NB4 (cell line): ENCODE measurements at regions not wholly inside any gene's neighbourhood (a gene's known extent, or its start where the extent isn't known, plus 50 kb on each side); places are given as distances from the start of the nearest gene placed in this dataset.

Experiments used
- DNase-seq: peaks from one replicate; pipeline ENCODE4 v3.0.0; 2010; ENCODE audit warnings: low read depth
- H3K4me3 ChIP-seq: one replicate; pipeline ENCODE4 v1.5.1; 2011; ENCODE audit warnings: mild to moderate bottlenecking, low read depth, low read length, moderate library complexity
- CTCF ChIP-seq: IDR thresholded peaks from one replicate; pipeline ENCODE4 v1.5.1; 2012; ENCODE audit warnings: low read depth, low read length
- MYC ChIP-seq: IDR thresholded peaks from 2 replicates; pipeline ENCODE4 v1.6.1; 2011; ENCODE audit warnings: low read depth, low read length
- POLR2A ChIP-seq: IDR thresholded peaks from 2 replicates; pipeline ENCODE4 v1.6.1; 2011; ENCODE audit warnings: mild to moderate bottlenecking; ENCODE audit not compliant: insufficient read length; ENCODE audit errors: extremely low read depth
- TF ChIP-seq, protein P1 (sequence below): IDR thresholded peaks from 2 replicates; pipeline ENCODE4 v1.6.1; 2011; ENCODE audit warnings: low read depth, low read length

DNA sequence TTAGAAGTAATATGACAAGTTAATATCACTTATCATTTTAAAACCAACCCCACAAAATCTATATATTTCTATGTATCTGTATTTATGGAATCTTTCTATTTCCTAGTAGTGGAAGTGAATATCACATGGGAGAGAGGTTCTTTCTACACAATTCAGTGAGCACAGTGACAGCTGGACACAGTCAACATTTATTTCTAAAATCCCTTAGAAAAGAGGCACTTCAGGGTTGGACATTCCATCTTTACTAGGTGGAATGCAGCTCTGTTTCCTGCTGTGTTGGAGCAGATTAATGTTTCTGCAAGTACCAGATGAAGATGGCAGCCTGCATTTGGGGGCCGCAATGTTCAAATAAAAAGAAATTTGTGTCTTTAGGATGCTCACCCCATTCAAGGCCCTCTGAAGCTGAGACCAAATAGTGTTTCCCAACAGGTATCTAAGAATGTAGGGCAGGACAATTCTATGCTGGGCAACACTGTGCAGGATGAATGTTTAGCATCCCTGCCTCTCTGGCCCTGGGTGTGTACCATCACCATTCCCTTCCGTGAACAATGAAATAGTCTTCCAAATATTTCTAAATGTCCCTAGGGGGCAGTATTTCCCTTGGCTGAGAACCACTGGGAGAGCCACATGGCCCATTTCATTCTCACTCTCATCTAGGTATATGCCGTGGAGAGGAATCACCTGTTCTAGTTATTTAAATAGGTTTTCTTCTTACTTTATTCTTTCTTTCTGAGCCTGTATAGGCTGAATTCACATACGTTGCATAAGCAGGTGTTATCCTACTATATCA is 394.8 kb downstream of the PRDM2 start:
- TF ChIP-seq POLR2A (no peak), MYC (0 out of 2 replicates have a peak, but pooled peaks have one; percentile 40), CTCF (peak; percentile 22)
- TF ChIP-seq, protein P1, sequence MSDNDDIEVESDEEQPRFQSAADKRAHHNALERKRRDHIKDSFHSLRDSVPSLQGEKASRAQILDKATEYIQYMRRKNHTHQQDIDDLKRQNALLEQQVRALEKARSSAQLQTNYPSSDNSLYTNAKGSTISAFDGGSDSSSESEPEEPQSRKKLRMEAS, result no peak
- no peak overlapping the region for H3K4me3 ChIP-seq
- DNase-seq, result peak; percentile 32

DNA sequence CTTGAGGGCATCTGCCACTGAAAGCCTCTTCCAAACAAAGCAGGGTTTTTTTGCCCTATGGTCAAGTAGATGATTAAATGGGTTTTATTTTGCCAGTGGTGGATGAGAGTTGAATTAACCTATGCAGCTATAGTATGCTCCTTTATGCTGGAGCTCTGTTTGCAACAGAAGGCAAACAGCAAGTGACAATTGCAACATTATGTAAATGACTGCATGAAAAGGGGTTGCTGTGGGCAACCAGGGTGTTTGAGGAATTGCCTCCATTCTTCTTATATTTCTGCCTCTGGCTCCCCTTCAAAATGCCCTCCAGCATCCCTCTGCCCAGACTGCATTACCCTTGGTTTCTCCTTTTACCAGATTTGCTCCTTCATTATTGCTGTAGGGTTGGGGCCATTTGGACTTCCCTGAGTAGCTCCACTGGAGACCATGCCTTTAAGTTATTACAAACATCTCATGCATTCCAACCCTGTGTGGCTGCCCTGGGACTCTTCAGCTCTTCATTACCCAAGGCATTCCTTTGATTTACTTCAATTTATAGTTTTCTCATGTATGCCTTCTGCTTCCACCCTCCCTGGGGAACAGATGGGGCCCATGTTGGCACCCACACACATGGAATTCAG is 398.4 kb downstream of the PRDM2 start:
- TF ChIP-seq CTCF, result no peak
- TF ChIP-seq, protein P1, result no peak
- TF ChIP-seq POLR2A, result no peak
- no peak for TF ChIP-seq MYC
- no peak overlapping the region for H3K4me3 ChIP-seq

GRCh38 chr1:14100444-14100843 is 400.5 kb downstream of the PRDM2 start:
- H3K4me3 ChIP-seq, result no peak overlapping the region
- DNase-seq, result no peak

More for the DNA sequence above, 398.4 kb downstream of the PRDM2 start:
- no peak for DNase-seq

GRCh38 chr1:14100919-14101318 is 400.9 kb downstream of the PRDM2 start:
- no peak overlapping the region for H3K4me3 ChIP-seq
- no peak for TF ChIP-seq MYC
- DNase-seq, result no peak

More at GRCh38 chr1:14100444-14100843, 400.5 kb downstream of the PRDM2 start:
- TF ChIP-seq POLR2A (no peak), MYC (no peak), CTCF (no peak)
- TF ChIP-seq, protein P1, result no peak

DNA sequence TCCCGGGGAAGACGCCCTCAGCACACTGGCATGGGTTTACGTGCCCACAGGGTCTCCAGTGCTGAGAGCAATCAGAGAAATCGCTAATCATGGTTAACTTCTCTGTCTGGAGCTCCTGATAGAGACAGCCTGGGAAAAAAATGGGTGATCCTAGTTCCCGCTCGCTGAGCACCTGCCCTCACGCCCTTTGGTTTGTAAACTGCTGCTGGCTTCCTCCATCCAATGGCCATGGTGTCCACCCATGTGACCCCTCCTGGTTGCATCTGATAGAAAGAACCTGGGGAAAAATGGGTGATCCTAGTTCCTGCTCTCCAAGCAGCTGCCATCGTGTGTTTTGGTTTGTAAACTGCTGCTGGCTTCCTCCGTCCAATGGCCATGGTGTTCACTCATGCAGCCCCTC is 402.2 kb downstream of the PRDM2 start:
- no peak for DNase-seq
- no peak overlapping the region for H3K4me3 ChIP-seq
- no peak for TF ChIP-seq POLR2A
- no peak for TF ChIP-seq MYC
- TF ChIP-seq, protein P1, result no peak
- TF ChIP-seq CTCF, result no peak

DNA sequence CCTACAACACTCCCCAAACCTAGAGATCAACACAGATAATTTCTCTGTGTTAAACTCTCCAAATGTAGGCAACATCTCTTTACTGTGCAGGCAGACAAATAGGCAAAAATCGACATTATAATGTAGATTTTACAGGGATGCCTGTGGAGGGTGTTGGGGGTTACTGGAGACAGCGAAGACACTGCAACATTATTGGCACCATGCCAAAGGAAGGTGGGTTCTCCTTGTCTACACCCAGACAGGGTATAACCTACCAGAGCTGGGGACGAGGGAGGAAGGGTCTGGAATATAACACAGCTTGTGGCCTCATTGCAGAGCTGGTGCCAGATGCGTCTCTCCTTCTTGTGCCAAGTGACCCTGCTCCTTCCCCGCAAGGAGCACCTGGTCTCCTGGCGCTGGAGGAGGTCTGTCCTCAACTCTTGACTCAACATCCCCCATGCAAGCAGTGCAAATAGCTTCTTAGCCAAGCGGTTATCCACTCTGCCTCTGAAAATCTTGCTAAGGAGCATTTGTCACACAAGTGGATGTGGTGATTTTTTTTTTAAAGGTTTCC is 404.0 kb downstream of the PRDM2 start:
- no peak for DNase-seq
- no peak overlapping the region for H3K4me3 ChIP-seq
- no peak for TF ChIP-seq POLR2A
- TF ChIP-seq, protein P1, result no peak
- TF ChIP-seq MYC, result no peak
- no peak for TF ChIP-seq CTCF
